GM21717 (cell line): ENCODE measurements at regions not wholly inside any gene's neighbourhood (a gene's known extent, or its start where the extent isn't known, plus 50 kb on each side); places are given as distances from the start of the nearest gene placed in this dataset.
A peak's percentile ranks its signal among the peaks of the same experiment; 100 is the strongest.

Source experiments
- ATAC-seq: cut with Tn5 transposase; IDR thresholded peaks from one replicate; pipeline ENCODE4 v1.9.1; 2021; ENCODE audit warnings: mild to moderate bottlenecking, moderate library complexity; ENCODE audit not compliant: unreplicated experiment

GRCh38 chr10:25113191-25114035 is 61.4 kb upstream of the GPR158 start:
- ATAC-seq: peak; percentile 82

DNA sequence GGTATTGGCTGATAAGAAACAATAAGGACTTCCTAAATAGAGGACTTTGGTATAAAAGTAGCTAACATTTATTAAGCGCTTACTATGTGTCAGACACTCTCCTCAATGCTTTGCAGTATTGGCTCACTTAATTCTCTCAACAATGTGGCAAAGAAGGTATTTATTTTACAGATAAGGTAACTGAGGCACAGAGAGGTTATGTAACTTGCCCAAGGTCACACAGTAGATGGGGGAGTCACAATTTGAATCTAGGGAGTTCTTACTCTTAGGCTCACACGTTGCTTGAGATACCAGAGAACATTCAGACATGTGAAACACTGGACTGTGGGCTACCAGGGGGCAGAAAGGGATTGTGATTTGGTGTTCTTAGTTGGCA is 60.8 kb upstream of the GPR158 start:
- no peak for ATAC-seq

- no peak for ATAC-seq
Observed at GRCh38 chr10:25117757-25118156, 57.0 kb upstream of the GPR158 start.

- no peak for ATAC-seq
Observed at GRCh38 chr10:25120188-25120587, 54.6 kb upstream of the GPR158 start.
